ENCODE measurements at regions not wholly inside any gene's neighbourhood (a gene's known extent, or its start where the extent isn't known, plus 50 kb on each side); places are given as distances from the start of the nearest gene placed in this dataset.
A peak's percentile ranks its signal among the peaks of the same experiment; 100 is the strongest.
"Not testable (repeated sequence)": the region's sequence is repeated elsewhere in the genome, so short reads cannot be mapped to it uniquely, and the experiment has no call there.

- no peak for DNase-seq (ENCODE audit: low spot score in 2 of 2)
- FAIRE-seq: no peak
Observed at GRCh38 chr17:33910200-33910857, 344.8 kb upstream of the CCL2 start.

GRCh38 chr17:33914125-33914524 is 341.0 kb upstream of the CCL2 start:
- FAIRE-seq (no peak), DNase-seq (ENCODE audit: low spot score in 2 of 2) (no peak)

GRCh38 chr17:33922971-33923370 is 332.1 kb upstream of the CCL2 start:
- no peak for DNase-seq (ENCODE audit: low spot score in 2 of 2)

GRCh38 chr17:33924104-33924503 is 331.0 kb upstream of the CCL2 start:
- no peak for DNase-seq (ENCODE audit: low spot score in 2 of 2)
- FAIRE-seq: no peak

More at GRCh38 chr17:33922971-33923370, 332.1 kb upstream of the CCL2 start:
- FAIRE-seq: no peak

- DNase-seq (ENCODE audit: low spot score in 2 of 2): no peak
- no peak for FAIRE-seq
Observed at GRCh38 chr17:33925649-33926048, 329.4 kb upstream of the CCL2 start.

GRCh38 chr17:33927732-33928133 is 327.4 kb upstream of the CCL2 start:
- FAIRE-seq: no peak
- peak in 1 of 2 donors; percentile 24 for DNase-seq (ENCODE audit: low spot score in 2 of 2)

- FAIRE-seq: no peak
- no peak for DNase-seq (ENCODE audit: low spot score in 2 of 2)
Observed at GRCh38 chr17:33929181-33929724, 325.8 kb upstream of the CCL2 start.

- not testable (repeated sequence) for DNase-seq (ENCODE audit: low spot score in 2 of 2); FAIRE-seq
Observed at GRCh38 chr17:33931148-33931814, 323.8 kb upstream of the CCL2 start.

GRCh38 chr17:33932996-33933395 is 322.1 kb upstream of the CCL2 start:
- no peak for FAIRE-seq
- DNase-seq (ENCODE audit: low spot score in 2 of 2): no peak

- DNase-seq (ENCODE audit: low spot score in 2 of 2): no peak
- no peak for FAIRE-seq
Observed at GRCh38 chr17:33933576-33933975, 321.5 kb upstream of the CCL2 start.

GRCh38 chr17:33934696-33935095 is 320.4 kb upstream of the CCL2 start:
- FAIRE-seq (no peak), DNase-seq (ENCODE audit: low spot score in 2 of 2) (no peak)

- DNase-seq (ENCODE audit: low spot score in 2 of 2) (no peak), FAIRE-seq (no peak)
Observed at GRCh38 chr17:33935822-33936221, 319.3 kb upstream of the CCL2 start.

GRCh38 chr17:33936764-33937163 is 318.3 kb upstream of the CCL2 start:
- FAIRE-seq (no peak), DNase-seq (ENCODE audit: low spot score in 2 of 2) (no peak)

- FAIRE-seq: no peak
- no peak for DNase-seq (ENCODE audit: low spot score in 2 of 2)
Observed at GRCh38 chr17:33939959-33940358, 315.1 kb upstream of the CCL2 start.

- DNase-seq (ENCODE audit: low spot score in 2 of 2): no peak
- FAIRE-seq: no peak
Observed at GRCh38 chr17:33940769-33941370, 314.2 kb upstream of the CCL2 start.

- FAIRE-seq (no peak), DNase-seq (ENCODE audit: low spot score in 2 of 2) (no peak)
Observed at GRCh38 chr17:33941744-33942143, 313.3 kb upstream of the CCL2 start.

GRCh38 chr17:33942414-33942813 is 312.7 kb upstream of the CCL2 start:
- DNase-seq (ENCODE audit: low spot score in 2 of 2) (no peak), FAIRE-seq (no peak)

GRCh38 chr17:33944412-33944811 is 310.7 kb upstream of the CCL2 start:
- no peak for FAIRE-seq
- DNase-seq (ENCODE audit: low spot score in 2 of 2): no peak

- DNase-seq (ENCODE audit: low spot score in 2 of 2): no peak
- FAIRE-seq: no peak
Observed at GRCh38 chr17:33944826-33945225, 310.3 kb upstream of the CCL2 start.

GRCh38 chr17:33945646-33946546 is 309.2 kb upstream of the CCL2 start:
- FAIRE-seq: no peak
- no peak for DNase-seq (ENCODE audit: low spot score in 2 of 2)

GRCh38 chr17:33947762-33948161 is 307.3 kb upstream of the CCL2 start:
- DNase-seq (ENCODE audit: low spot score in 2 of 2) (no peak), FAIRE-seq (no peak)

All from frontal cortex (tissue), 3 donors.